GM21381 (cell line): ENCODE measurements at regions not wholly inside any gene's neighbourhood (a gene's known extent, or its start where the extent isn't known, plus 50 kb on each side); places are given as distances from the start of the nearest gene placed in this dataset.

Experiments
- ATAC-seq: cut with Tn5 transposase; IDR thresholded peaks from one replicate; pipeline ENCODE4 v1.9.1; 2021; ENCODE audit warnings: mild to moderate bottlenecking, moderate library complexity; ENCODE audit not compliant: unreplicated experiment

DNA sequence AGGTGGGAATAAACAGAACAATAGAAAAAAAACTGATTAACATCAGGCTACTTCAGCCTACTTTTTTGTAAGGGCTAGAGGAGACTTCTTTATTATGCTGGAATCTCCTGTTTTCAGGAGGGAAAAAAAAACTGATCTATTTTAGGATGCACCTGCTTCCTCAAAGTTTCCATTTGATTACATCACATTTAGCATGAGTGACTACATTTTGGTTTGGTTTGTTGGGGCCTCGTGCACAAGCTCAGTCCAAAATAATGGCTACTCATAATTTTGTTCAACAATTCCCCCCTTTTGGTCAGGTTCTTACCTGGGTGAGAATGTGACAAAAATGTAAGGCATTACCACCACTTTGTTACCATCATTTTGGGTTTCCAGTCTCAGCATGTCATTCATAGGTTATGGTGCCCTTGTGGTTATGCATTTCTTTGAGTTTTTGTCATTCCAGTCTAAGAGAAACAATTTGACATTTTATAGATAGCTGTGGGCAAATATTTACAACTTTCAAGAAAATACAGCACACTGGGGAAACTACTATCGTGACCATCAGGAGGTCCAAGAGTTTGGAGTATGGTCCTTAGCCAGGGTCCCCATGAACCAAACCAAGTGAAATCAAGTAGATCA, 93.6 kb upstream of the ATP11B start:
- ATAC-seq, result no peak

DNA sequence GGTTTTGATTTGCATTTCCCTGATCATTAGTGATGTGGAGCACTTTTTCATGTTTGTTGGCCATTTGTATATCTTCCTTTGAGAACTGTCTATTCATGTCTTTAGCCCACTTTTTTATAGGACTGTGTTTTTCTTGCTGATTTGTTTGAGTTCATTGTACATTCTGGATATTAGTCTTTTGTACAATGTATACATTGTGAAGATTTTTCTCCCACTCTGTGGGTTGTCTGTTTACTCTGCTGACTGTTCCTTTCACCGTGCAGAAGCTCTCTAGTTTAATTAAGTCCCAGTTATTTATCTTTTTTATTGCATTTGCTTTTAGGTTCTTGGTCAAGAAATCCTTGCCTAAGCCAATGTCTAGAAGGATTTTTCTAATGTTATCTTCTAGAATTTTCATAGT, 91.1 kb upstream of the ATP11B start:
- ATAC-seq, result no peak

DNA sequence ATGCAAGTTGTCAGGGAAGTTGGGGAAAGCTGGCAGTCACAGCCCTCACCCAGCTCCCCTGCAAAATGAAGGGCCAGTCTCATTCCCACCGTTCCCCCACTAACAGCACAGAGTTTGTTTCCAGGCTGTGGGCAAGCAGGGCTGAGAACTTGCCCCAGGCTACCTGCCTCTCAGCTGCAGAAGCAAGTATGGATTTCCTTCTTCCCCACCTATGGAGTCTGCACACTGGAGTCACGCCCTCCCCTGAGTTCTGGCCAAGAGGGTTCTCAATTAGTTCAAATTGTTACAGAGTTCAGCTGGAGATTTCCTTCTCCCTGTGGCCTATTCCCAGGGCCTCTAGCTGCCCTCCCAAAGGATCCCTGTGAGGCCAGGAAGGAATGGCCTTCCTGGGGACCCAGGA, 90.1 kb upstream of the ATP11B start:
- ATAC-seq, result no peak

GRCh38 chr3:182704926-182705325, 88.4 kb upstream of the ATP11B start:
- no peak for ATAC-seq

- ATAC-seq, result no peak
These were observed 84.5 kb upstream of the ATP11B start for GRCh38 chr3:182708810-182709209.

- no peak for ATAC-seq
These were observed 84.0 kb upstream of the ATP11B start for GRCh38 chr3:182709306-182709705.

GRCh38 chr3:182710557-182711157, 82.6 kb upstream of the ATP11B start:
- peak; percentile 47 for ATAC-seq

DNA sequence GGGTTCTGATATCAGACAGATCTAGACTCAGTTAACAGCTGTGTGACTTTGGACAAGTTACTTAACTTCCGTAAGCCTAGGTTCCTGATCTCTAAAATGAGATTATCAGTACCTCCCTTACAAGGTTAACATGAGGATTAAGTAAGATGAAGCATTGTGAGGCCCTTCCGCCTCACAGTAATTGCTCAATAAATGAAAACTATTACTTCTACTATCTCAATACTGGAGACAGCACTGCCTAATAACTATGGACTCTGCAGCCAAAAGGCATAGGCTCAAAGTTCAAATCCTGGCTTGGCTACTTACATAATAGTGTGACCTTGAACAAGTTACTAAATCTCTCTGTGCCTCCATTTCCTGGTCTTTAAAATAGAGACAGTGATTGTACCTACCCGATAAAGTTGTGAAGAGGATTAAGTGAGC, 82.0 kb upstream of the ATP11B start:
- no peak for ATAC-seq

- ATAC-seq, result no peak
These were observed 81.5 kb upstream of the ATP11B start for GRCh38 chr3:182711853-182712252.

DNA sequence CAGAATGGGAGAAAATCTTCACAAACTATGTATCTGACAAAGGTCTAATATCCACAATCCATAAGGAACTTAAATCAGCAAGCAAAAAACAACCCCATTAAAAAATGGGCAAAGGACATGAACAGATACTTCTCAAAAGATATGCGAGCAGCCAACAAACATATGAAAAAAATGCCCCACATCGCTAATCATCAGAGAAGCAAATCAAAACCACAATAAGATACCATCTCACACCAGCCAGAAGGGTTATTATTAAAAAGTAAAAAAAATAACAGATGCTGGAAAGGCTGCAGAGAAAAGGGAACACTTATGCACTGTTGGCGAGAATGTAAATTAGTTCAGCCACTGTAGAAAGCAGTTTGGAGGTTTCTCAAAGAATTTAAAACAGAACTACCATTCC, 80.2 kb upstream of the ATP11B start:
- no peak for ATAC-seq

- ATAC-seq, result peak; percentile 38
These were observed 79.4 kb upstream of the ATP11B start for GRCh38 chr3:182713743-182714517.

DNA sequence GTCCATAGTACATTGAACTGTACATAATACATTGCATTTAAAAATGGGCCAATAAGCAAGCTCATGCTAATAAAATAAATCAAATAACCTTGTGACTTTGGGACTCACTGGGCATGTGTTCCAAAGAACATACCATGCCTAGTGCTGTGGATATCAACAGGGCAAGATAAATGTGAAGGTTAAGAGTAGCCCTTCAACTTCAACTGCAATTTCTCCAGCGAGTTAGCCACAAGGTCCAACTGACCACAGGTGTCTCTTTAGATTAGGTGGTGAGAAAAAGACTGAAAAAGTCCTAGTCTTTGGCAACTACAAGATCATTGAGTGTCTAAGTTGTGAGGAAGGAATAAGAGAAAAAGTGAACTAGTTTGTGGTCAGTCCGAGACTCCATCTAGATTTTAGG, 78.3 kb upstream of the ATP11B start:
- no peak for ATAC-seq

- peak; percentile 48 for ATAC-seq
These were observed 77.1 kb upstream of the ATP11B start for GRCh38 chr3:182716114-182716688.

GRCh38 chr3:182717216-182717615, 76.1 kb upstream of the ATP11B start:
- ATAC-seq, result peak; percentile 88

- ATAC-seq, result no peak
These were observed 70.4 kb upstream of the ATP11B start for GRCh38 chr3:182722907-182723306.

DNA sequence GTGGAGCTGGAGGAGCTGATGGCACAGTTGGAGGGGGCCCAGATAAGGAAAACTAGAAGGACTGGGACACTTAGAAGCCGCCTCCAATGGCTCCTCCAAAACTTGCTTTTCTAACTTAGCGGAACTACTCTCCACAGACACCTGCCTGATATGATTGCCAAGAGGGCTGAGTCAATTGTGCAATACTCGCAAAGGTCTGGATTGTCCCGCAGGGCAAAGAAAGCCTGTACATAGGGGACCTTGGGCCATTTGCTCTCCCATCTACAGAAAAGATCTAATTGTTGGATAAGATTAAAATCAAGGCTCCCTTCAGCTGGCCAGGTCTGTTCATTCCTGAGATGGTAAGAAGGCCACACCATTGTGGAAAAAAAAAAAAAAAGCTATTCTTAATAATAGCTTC, 69.7 kb upstream of the ATP11B start:
- no peak for ATAC-seq

DNA sequence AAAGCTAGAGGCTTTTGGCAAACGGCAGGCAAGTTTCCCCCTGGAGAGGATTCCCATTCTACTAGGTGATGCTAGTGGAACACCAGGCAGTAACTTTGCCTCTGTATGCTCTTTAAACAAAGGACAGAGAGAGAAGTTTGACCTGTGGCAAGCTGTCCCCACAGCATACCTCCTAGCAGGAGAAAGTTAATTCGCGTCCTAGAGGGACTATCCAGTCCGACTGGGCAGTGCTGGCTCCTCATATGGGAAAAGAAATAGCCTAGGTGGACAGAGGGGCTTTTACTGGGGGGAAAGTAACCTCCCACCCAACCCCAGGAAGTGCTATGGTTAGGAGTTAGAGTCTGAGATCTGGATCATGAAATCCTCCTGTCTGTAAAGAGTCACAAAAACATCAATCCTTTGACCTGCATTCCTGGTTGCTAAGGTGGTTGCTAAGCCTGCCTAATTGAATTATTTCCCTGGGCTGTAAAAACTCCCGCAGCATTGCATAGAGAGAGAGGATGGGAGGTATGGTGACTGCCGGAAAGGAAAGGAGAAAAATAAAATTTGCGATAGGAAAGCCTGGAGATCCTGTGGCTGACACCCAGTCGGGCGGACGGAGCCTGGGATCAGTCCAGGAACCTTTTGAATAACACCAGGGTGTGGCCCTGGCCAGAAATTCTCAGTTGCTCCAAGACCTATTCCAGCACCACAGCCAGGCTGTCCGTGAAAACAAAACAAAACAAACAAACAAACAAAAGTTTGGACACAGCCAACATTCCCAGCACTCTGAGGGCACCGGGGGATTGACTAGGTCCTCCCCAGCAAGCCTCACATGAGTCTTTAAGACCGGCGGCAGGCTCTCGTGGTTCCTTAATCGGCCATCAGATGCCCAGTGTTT, 67.7 kb upstream of the ATP11B start:
- no peak for ATAC-seq

- no peak for ATAC-seq
These were observed 66.8 kb upstream of the ATP11B start for GRCh38 chr3:182726258-182727142.

DNA sequence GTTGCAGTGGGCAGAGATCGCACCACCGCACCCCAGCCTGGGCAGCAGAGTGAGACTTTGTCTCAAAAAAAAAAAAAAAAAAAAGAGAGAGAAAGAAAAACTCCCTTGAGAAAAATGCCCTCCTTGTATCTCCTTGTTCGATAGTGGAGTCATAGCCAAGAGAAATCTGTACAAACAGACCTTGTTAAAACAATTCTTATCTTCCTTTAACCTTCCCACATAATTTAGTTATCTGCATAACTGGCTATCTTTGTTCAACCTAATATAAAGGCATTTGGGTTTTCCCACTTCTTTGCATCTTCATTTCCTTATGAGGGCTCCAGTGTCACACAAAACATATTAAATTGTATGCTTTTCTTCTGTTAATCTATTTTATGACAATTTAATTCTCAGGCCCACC, 65.1 kb upstream of the ATP11B start:
- ATAC-seq, result no peak
